GM12878 (cell line): ENCODE measurements at regions not wholly inside any gene's neighbourhood (a gene's known extent, or its start where the extent isn't known, plus 50 kb on each side); places are given as distances from the start of the nearest gene placed in this dataset.
"Not testable (repeated sequence)": the region's sequence is repeated elsewhere in the genome, so short reads cannot be mapped to it uniquely, and the experiment has no call there.

Source experiments
- ATAC-seq: fragments of 200-7000 bp; cut with Tn5 transposase; 3 replicates; pipeline ENCODE4 v1.9.1; 2020; ENCODE audit warnings: mild to moderate bottlenecking, moderate library complexity
- BruUV-seq: library from RNA; stranded (reverse); fragments of 400-500 nt; replicated peaks from 2 replicates; lab custom pipeline; 2021; lab: Mats Ljungman, UMichigan
- CTCF ChIA-PET: fragments of 300-600 bp; sonication (Branson Sonifier 250); formaldehyde crosslinking; extraction: SDS; loops from one replicate; lab custom pipeline; 2021; ENCODE audit warnings: inconsistent platforms; lab: Yijun Ruan, JAX
- POLR2A ChIA-PET: fragments of 350-600 bp; formaldehyde crosslinking; extraction: SDS; loops from one replicate; lab custom pipeline; 2021; ENCODE audit warnings: inconsistent platforms; lab: Charles Lee
- RAD21 ChIA-PET: fragments of 300-600 bp; sonication (Branson Sonifier 250); formaldehyde crosslinking; loops from one replicate; lab custom pipeline; 2023; ENCODE audit warnings: antibody characterized with exemption; ENCODE audit not compliant: unreplicated experiment; lab: Charles Lee
- SMC1A ChIA-PET: fragments of 300-600 bp; sonication (Branson Sonifier 250); formaldehyde crosslinking; loops from one replicate; lab custom pipeline; 2023; ENCODE audit not compliant: unreplicated experiment, uncharacterized antibody; lab: Charles Lee
- DNase-seq: peaks from one replicate; pipeline ENCODE4 v3.0.0-alpha.2; 2011; ENCODE audit warnings: low read depth, low spot score
- FAIRE-seq: peaks from 3 replicates; lab custom pipeline; 2011; peaks lifted over from hg19 to GRCh38; lab: Jason Lieb, UNC
- H2AFZ ChIP-seq: 2 replicates; pipeline ENCODE4 v1.6.0; 2011; ENCODE audit warnings: low read depth, low read length, control low read depth; ENCODE audit not compliant: control insufficient read depth
- H3K27ac ChIP-seq: 2 replicates; pipeline ENCODE4 v1.5.1; 2011; ENCODE audit warnings: control low read depth; ENCODE audit not compliant: control insufficient read depth, insufficient read depth
- H3K27me3 ChIP-seq, 2 experiments: replicated peaks in 1 of 2; 2 replicates each; pipeline versions ENCODE4 v1.6.0 to v1.6.1; 2011; ENCODE audit warnings: low read length in 1 of 2; ENCODE audit not compliant: control insufficient read depth in 2 of 2, insufficient read depth in 2 of 2
- H3K36me3 ChIP-seq, 2 experiments: 2 replicates each; pipeline ENCODE4 v1.5.1; 2011; ENCODE audit warnings: low read length in 1 of 2; ENCODE audit not compliant: control insufficient read depth in 2 of 2, insufficient read depth in 2 of 2
- H3K4me1 ChIP-seq: 2 replicates; pipeline ENCODE4 v1.6.1; 2011; ENCODE audit warnings: mild to moderate bottlenecking, low read length, moderate library complexity, mixed read lengths; ENCODE audit not compliant: control insufficient read depth, insufficient read depth
- H3K4me2 ChIP-seq: 2 replicates; pipeline ENCODE4 v1.6.0; 2011; ENCODE audit warnings: control low read depth; ENCODE audit not compliant: control insufficient read depth, insufficient read depth
- H3K4me3 ChIP-seq: fragments of 200-600 bp; sonication (generic); 2 replicates; pipeline ENCODE4 v1.5.1; 2016
- H3K79me2 ChIP-seq: 2 replicates; pipeline ENCODE4 v1.6.0; 2011; ENCODE audit warnings: low read length; ENCODE audit not compliant: control insufficient read depth, insufficient read depth
- H3K9ac ChIP-seq: 2 replicates; pipeline ENCODE4 v1.8.0; 2011; ENCODE audit warnings: low read length, control low read depth, mixed read lengths; ENCODE audit not compliant: control insufficient read depth, insufficient read depth
- H3K9me3 ChIP-seq: replicated peaks from 3 replicates; pipeline ENCODE4 v1.5.1; 2011; ENCODE audit warnings: mild to moderate bottlenecking, low read length; ENCODE audit not compliant: control insufficient read depth, insufficient read depth
- H4K20me1 ChIP-seq: 2 replicates; pipeline ENCODE4 v1.6.0; 2011; ENCODE audit not compliant: control insufficient read depth, insufficient read depth
- CEBPB ChIP-seq, 2 experiments: fragments of 150-350 bp in 1 of 2; IDR thresholded peaks; 2 replicates each; pipeline ENCODE4 v1.6.1; 2012 to 2014; ENCODE audit warnings: low read depth in 2 of 2, low read length in 2 of 2, borderline replicate concordance in 1 of 2, inconsistent platforms in 1 of 2
- PAX8 ChIP-seq: fragments of 450-650 bp; IDR thresholded peaks from 2 replicates; pipeline ENCODE4 v1.6.1; 2017; ENCODE audit warnings: mild to moderate bottlenecking, moderate library complexity
- WGBS: methylation state at CpG from one replicate; pipeline ENCODE4 v1.1.6; 2016; ENCODE audit warnings: low lambda C conversion rate; ENCODE audit not compliant: insufficient replicate concordance, insufficient coverage; ENCODE audit errors: missing lambda C conversion rate; 5-methylcytosine and 5-hydroxymethylcytosine counted together
- in situ Hi-C: fragments of 300-500 bp; cut with MboI; formaldehyde crosslinking; loops from 9 replicates; pipeline ENCODE4 v1.14.3; 2018; ENCODE audit warnings: mixed read lengths
- intact Hi-C: fragments of 100-400 bp; cut with micrococcal nuclease; formaldehyde crosslinking; loops from one replicate; pipeline ENCODE4 v1.14.2; 2022; ENCODE audit not compliant: unreplicated experiment
- TF ChIP-seq, protein P1 (sequence below): fragments of 450-650 bp; IDR thresholded peaks from 2 replicates; pipeline ENCODE4 v1.6.1; 2017; ENCODE audit warnings: mild to moderate bottlenecking, moderate library complexity

DNA sequence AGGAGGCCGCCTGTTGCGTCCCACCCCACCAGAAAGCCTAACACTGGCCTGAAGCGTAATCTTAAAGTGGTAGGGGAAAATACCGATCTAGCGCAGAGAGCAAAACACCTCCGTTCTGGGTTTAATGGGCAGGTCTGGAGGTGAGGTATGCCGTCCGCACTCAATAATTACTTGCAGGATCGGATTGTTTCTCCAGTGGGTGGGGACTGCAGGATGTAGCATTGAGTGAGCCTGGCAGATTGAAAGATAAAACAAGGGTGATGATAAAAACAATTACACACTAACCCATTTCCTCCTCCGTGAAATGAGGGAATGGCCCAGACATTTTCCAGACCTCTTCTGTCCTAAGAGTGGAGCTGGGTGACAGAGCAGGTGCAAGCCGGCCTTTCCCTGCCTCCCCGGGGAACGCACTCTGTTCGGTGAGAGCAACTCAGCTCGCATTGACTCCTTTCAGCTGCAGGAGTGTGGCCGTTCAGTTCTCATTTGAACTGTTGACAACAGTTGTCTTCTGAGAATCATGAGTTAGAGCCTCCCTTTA is 110.2 kb upstream of the DOCK9 start (continued):
- no peak for TF ChIP-seq PAX8
- TF ChIP-seq, protein P1, sequence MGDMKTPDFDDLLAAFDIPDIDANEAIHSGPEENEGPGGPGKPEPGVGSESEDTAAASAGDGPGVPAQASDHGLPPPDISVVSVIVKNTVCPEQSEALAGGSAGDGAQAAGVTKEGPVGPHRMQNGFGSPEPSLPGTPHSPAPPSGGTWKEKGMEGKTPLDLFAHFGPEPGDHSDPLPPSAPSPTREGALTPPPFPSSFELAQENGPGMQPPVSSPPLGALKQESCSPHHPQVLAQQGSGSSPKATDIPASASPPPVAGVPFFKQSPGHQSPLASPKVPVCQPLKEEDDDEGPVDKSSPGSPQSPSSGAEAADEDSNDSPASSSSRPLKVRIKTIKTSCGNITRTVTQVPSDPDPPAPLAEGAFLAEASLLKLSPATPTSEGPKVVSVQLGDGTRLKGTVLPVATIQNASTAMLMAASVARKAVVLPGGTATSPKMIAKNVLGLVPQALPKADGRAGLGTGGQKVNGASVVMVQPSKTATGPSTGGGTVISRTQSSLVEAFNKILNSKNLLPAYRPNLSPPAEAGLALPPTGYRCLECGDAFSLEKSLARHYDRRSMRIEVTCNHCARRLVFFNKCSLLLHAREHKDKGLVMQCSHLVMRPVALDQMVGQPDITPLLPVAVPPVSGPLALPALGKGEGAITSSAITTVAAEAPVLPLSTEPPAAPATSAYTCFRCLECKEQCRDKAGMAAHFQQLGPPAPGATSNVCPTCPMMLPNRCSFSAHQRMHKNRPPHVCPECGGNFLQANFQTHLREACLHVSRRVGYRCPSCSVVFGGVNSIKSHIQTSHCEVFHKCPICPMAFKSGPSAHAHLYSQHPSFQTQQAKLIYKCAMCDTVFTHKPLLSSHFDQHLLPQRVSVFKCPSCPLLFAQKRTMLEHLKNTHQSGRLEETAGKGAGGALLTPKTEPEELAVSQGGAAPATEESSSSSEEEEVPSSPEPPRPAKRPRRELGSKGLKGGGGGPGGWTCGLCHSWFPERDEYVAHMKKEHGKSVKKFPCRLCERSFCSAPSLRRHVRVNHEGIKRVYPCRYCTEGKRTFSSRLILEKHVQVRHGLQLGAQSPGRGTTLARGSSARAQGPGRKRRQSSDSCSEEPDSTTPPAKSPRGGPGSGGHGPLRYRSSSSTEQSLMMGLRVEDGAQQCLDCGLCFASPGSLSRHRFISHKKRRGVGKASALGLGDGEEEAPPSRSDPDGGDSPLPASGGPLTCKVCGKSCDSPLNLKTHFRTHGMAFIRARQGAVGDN = no peak

GRCh38 chr13:99093997-99094396 is 106.7 kb upstream of the UBAC2 start:
- H3K79me2 ChIP-seq = no peaks in the 10 kb centered on the region
- H2AFZ ChIP-seq = no peak overlapping the region
- H4K20me1 ChIP-seq = no peaks in the 10 kb centered on the region
- no peak overlapping the region for H3K4me2 ChIP-seq
- no peaks in the 10 kb centered on the region for H3K36me3 ChIP-seq
- ChIA-PET CTCF (no interaction called here), SMC1A (no interaction called here), POLR2A (no interaction called here)
- in situ Hi-C loops = no loop called here
- intact Hi-C loops = no loop called here
- no peak overlapping the region for H3K9ac ChIP-seq
- FAIRE-seq = no peak
- no peaks in the 10 kb centered on the region for H3K4me1 ChIP-seq
- ATAC-seq = no peak
- DNase-seq = no peak
- H3K9me3 ChIP-seq = no peaks in the 10 kb centered on the region
- no peak overlapping the region for H3K27ac ChIP-seq
- no TSS peak for BruUV-seq
- no peaks in the 10 kb centered on the region for H3K27me3 ChIP-seq
- TF ChIP-seq CEBPB (IDR thresholded peaks at IDR 0.05; ENCODE audit: borderline replicate concordance in 1 of 2, low read depth in 2 of 2, low read length in 2 of 2) = no peak
- TF ChIP-seq, all 136 proteins: peak for 0
- 44% methylated on average over 3 of the region's 3 CpGs for WGBS
- RAD21 ChIA-PET = no interaction called here
- no peak overlapping the region for H3K4me3 ChIP-seq

DNA sequence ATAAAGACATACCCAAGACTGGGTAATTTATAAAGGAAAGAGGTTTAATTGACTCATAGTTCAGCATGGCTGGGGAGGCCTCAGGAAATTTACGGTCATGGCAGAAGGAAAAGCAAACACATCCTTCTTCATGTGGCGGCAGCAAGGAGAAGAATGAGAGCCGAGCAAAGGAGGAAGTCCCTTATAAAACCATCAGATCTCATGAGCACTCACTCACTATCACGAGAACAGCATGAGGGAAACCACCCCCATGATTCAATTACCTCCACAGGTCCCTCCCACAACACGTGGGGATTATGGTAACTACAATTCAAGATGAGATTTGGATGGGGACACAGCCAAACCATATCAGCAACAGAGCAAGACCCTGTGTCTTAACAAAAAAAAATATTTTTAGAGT is 98.8 kb upstream of the UBAC2 start:
- BruUV-seq, H3K9me3 ChIP-seq, H2AFZ ChIP-seq, H3K9ac ChIP-seq, H3K4me2 ChIP-seq, H3K4me3 ChIP-seq, FAIRE-seq, H4K20me1 ChIP-seq, H3K27me3 ChIP-seq, ATAC-seq, CTCF ChIA-PET, RAD21 ChIA-PET, H3K36me3 ChIP-seq, in situ Hi-C loops, SMC1A ChIA-PET, H3K27ac ChIP-seq, H3K79me2 ChIP-seq, intact Hi-C loops, DNase-seq, H3K4me1 ChIP-seq, POLR2A ChIA-PET: not testable (repeated sequence)
- 60% methylated on average over 5 of the region's 5 CpGs for WGBS
